ENCODE measurements at regions not wholly inside any gene's neighbourhood (a gene's known extent, or its start where the extent isn't known, plus 50 kb on each side); places are given as distances from the start of the nearest gene placed in this dataset.

DNA sequence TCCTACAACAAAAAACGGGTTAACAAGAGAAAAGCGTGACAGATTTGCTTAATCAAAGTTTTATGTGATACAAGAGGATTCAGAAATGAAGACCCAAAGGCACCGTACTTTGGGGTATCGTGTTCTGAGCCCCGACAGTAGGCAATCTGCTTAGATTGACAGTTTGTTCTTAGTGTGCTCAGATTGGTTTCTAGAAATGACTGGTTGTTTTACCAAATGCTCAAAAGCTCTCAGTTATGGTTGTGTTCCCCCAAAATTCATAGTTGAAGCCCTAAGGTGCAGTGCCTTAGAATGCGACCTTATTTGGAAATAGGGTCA, 102.7 kb downstream of the RASSF10 start:
- TF ChIP-seq, protein P1, sequence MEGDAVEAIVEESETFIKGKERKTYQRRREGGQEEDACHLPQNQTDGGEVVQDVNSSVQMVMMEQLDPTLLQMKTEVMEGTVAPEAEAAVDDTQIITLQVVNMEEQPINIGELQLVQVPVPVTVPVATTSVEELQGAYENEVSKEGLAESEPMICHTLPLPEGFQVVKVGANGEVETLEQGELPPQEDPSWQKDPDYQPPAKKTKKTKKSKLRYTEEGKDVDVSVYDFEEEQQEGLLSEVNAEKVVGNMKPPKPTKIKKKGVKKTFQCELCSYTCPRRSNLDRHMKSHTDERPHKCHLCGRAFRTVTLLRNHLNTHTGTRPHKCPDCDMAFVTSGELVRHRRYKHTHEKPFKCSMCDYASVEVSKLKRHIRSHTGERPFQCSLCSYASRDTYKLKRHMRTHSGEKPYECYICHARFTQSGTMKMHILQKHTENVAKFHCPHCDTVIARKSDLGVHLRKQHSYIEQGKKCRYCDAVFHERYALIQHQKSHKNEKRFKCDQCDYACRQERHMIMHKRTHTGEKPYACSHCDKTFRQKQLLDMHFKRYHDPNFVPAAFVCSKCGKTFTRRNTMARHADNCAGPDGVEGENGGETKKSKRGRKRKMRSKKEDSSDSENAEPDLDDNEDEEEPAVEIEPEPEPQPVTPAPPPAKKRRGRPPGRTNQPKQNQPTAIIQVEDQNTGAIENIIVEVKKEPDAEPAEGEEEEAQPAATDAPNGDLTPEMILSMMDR (IDR thresholded peaks at IDR 0.05; ENCODE audit: low read length), result no peak
- no peak for TF ChIP-seq EZH2 (IDR thresholded peaks at IDR 0.05; ENCODE audit: borderline replicate concordance, low read length)

All from OCI-LY1 (cell line).